ENCODE measurements at regions not wholly inside any gene's neighbourhood (a gene's known extent, or its start where the extent isn't known, plus 50 kb on each side); places are given as distances from the start of the nearest gene placed in this dataset.

DNA sequence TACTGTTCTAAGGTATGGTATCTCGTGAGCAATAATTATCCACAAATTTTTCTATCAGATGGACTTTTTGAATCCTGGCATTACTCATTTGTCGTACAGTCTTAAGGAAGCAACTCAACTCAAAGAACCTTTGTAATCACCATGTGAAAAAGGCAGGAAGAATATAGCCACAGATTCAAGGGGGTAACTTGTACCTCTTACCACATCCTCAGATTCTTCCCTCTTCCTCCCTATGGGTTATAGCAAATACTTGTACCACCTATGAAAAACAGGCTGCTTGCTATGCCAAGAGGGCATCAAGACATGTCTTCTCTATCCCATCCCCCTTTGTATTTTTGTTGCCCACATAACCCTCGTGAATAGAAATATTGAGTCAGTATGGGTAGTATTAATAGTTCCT is 616.6 kb upstream of the USP24 start:
- no peaks in the 10 kb centered on the region for H3F3A ChIP-seq (ENCODE audit: low read length, unreplicated experiment)
- no peak overlapping the region for H2AFZ ChIP-seq (ENCODE audit: low read length)
- ATAC-seq: no peak
- H4K20me1 ChIP-seq (ENCODE audit: low read length): no peaks in the 10 kb centered on the region
- no peaks in the 10 kb centered on the region for H3K9me2 ChIP-seq (replicated peaks; ENCODE audit: low read length)
- TF ChIP-seq EZH2 (IDR thresholded peaks at IDR 0.05; ENCODE audit: low read length, unreplicated experiment) (no peak), EZH2phosphoT487 (IDR thresholded peaks at IDR 0.05; ENCODE audit: borderline replicate concordance, low read length) (no peak)
- TF ChIP-seq, protein P1, sequence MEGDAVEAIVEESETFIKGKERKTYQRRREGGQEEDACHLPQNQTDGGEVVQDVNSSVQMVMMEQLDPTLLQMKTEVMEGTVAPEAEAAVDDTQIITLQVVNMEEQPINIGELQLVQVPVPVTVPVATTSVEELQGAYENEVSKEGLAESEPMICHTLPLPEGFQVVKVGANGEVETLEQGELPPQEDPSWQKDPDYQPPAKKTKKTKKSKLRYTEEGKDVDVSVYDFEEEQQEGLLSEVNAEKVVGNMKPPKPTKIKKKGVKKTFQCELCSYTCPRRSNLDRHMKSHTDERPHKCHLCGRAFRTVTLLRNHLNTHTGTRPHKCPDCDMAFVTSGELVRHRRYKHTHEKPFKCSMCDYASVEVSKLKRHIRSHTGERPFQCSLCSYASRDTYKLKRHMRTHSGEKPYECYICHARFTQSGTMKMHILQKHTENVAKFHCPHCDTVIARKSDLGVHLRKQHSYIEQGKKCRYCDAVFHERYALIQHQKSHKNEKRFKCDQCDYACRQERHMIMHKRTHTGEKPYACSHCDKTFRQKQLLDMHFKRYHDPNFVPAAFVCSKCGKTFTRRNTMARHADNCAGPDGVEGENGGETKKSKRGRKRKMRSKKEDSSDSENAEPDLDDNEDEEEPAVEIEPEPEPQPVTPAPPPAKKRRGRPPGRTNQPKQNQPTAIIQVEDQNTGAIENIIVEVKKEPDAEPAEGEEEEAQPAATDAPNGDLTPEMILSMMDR (conservative IDR thresholded peaks at IDR 0.05; ENCODE audit: low read depth, low read length): no peak
- H3K9ac ChIP-seq (ENCODE audit: low read length): no peak overlapping the region
- H3K4me1 ChIP-seq (ENCODE audit: insufficient read depth, low read length): peaks cover 6% of the 10 kb centered on the region; the same call in 1 of the 2 replicates
- no TSS peak for BruUV-seq (replicated peaks)
- H3K27me3 ChIP-seq (ENCODE audit: low read length): no peaks in the 10 kb centered on the region
- no peaks in the 10 kb centered on the region for H3K9me3 ChIP-seq (ENCODE audit: low read length)
- no peaks in the 10 kb centered on the region for H3K36me3 ChIP-seq (ENCODE audit: low read depth, low read length)
- no peak overlapping the region for H3K27ac ChIP-seq (ENCODE audit: low read length)
- CTCF ChIA-PET: no interaction called here
- no peak for DNase-seq
- no peaks in the 10 kb centered on the region for H3K79me2 ChIP-seq (ENCODE audit: low read length)
- intact Hi-C loops (cut with micrococcal nuclease): loop anchor here (10.0 kb wide), 1 partner anchor 547 kb away; no protein-coding TSS in a partner anchor
- H3K4me2 ChIP-seq (ENCODE audit: low read length): no peak overlapping the region
- no peak overlapping the region for H3K4me3 ChIP-seq (ENCODE audit: low read length)
- POLR2A ChIA-PET (ENCODE audit: unreplicated experiment): no interaction called here

DNA sequence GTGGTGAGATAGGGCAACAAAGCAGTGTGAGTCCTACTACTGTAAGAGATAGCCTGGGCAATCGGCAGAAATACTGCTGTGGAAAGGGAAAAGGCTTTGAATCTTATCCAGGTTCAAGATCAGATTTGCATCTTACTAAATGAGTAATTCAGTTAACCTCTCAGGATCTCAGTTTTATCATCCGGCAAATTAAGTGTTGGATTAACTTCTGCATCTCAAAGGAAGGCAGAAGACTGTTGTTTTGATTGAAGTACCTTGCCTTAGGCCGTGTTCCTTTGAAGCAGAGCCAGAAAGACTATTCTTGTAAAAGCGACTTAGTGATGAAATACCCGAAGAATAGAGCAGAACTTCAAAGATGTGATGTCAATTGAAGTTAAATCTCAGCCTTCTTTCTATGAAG is 612.9 kb upstream of the USP24 start:
- no peaks in the 10 kb centered on the region for H3K27me3 ChIP-seq (ENCODE audit: low read length)
- CTCF ChIA-PET: no interaction called here
- TF ChIP-seq, protein P1 (conservative IDR thresholded peaks at IDR 0.05; ENCODE audit: low read depth, low read length): no peak
- TF ChIP-seq EZH2phosphoT487 (IDR thresholded peaks at IDR 0.05; ENCODE audit: borderline replicate concordance, low read length) (no peak), EZH2 (IDR thresholded peaks at IDR 0.05; ENCODE audit: low read length, unreplicated experiment) (no peak)
- BruUV-seq (replicated peaks): no TSS peak
- no peak for ATAC-seq
- no peaks in the 10 kb centered on the region for H3K79me2 ChIP-seq (ENCODE audit: low read length)
- no peak overlapping the region for H3K9ac ChIP-seq (ENCODE audit: low read length)
- intact Hi-C loops (cut with micrococcal nuclease): no loop called here
- no peak for DNase-seq
- H3F3A ChIP-seq (ENCODE audit: low read length, unreplicated experiment): no peaks in the 10 kb centered on the region
- H3K4me3 ChIP-seq (ENCODE audit: low read length): no peak overlapping the region
- POLR2A ChIA-PET (ENCODE audit: unreplicated experiment): no interaction called here
- no peaks in the 10 kb centered on the region for H4K20me1 ChIP-seq (ENCODE audit: low read length)
- no peak overlapping the region for H3K4me2 ChIP-seq (ENCODE audit: low read length)
- H3K27ac ChIP-seq (ENCODE audit: low read length): no peak overlapping the region
- H3K9me3 ChIP-seq (ENCODE audit: low read length): no peaks in the 10 kb centered on the region
- no peaks in the 10 kb centered on the region for H3K9me2 ChIP-seq (replicated peaks; ENCODE audit: low read length)
- H3K4me1 ChIP-seq (ENCODE audit: insufficient read depth, low read length): peaks cover 13% of the 10 kb centered on the region
- no peaks in the 10 kb centered on the region for H3K36me3 ChIP-seq (ENCODE audit: low read depth, low read length)
- H2AFZ ChIP-seq (ENCODE audit: low read length): no peak overlapping the region

DNA sequence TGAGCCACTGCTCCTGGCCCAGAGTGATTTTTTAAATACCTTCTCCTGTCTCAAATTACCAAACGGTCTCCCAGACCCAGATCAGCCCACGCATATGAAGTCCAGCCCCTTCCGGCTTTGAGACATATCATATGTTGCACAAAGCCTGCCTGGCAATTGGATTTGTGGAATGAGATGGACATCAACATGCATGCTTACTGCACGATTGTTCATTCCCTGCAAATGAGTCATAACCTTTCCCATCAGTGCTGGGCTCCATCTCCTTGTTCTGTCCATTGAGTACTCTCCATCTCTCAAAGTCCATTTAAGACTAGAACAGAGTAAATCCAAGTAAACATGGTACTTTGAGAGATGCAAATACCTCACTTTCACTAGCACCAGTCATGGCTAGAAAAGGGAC is 612.2 kb upstream of the USP24 start:
- ATAC-seq (peak; percentile 42; the same call in 1 of the 2 replicates), DNase-seq (peak; percentile 46)
- H3K9ac ChIP-seq (ENCODE audit: low read length): no peak overlapping the region
- H3K4me1 ChIP-seq (ENCODE audit: insufficient read depth, low read length): peaks cover 13% of the 10 kb centered on the region
- POLR2A ChIA-PET (ENCODE audit: unreplicated experiment): no interaction called here
- H3K36me3 ChIP-seq (ENCODE audit: low read depth, low read length): no peaks in the 10 kb centered on the region
- intact Hi-C loops (cut with micrococcal nuclease): no loop called here
- H2AFZ ChIP-seq (ENCODE audit: low read length): no peak overlapping the region
- no peak overlapping the region for H3K4me2 ChIP-seq (ENCODE audit: low read length)
- no peaks in the 10 kb centered on the region for H3K9me3 ChIP-seq (ENCODE audit: low read length)
- CTCF ChIA-PET: no interaction called here
- H3K27ac ChIP-seq (ENCODE audit: low read length): no peak overlapping the region
- no peaks in the 10 kb centered on the region for H4K20me1 ChIP-seq (ENCODE audit: low read length)
- no peaks in the 10 kb centered on the region for H3K27me3 ChIP-seq (ENCODE audit: low read length)
- H3K4me3 ChIP-seq (ENCODE audit: low read length): no peak overlapping the region
- no TSS peak for BruUV-seq (replicated peaks)
- H3F3A ChIP-seq (ENCODE audit: low read length, unreplicated experiment): no peaks in the 10 kb centered on the region
- TF ChIP-seq EZH2 (IDR thresholded peaks at IDR 0.05; ENCODE audit: low read length, unreplicated experiment) (no peak), EZH2phosphoT487 (IDR thresholded peaks at IDR 0.05; ENCODE audit: borderline replicate concordance, low read length) (no peak)
- TF ChIP-seq, protein P1 (conservative IDR thresholded peaks at IDR 0.05; ENCODE audit: low read depth, low read length): no peak
- no peaks in the 10 kb centered on the region for H3K79me2 ChIP-seq (ENCODE audit: low read length)
- no peaks in the 10 kb centered on the region for H3K9me2 ChIP-seq (replicated peaks; ENCODE audit: low read length)
